ENCODE measurements at regions not wholly inside any gene's neighbourhood (a gene's known extent, or its start where the extent isn't known, plus 50 kb on each side); places are given as distances from the start of the nearest gene placed in this dataset.

GRCh38 chr6:23455754-23456153 is 670.3 kb upstream of the NRSN1 start:
- TF ChIP-seq MYC (CRISPR knock-in tag; IDR thresholded peaks at IDR 0.05; ENCODE audit: borderline replicate concordance) (no peak), ZNF556 (CRISPR knock-in tag; IDR thresholded peaks at IDR 0.05; ENCODE audit: borderline replicate concordance) (no peak), FOXO1 (CRISPR knock-in tag; IDR thresholded peaks at IDR 0.05) (no peak), ZBTB7A (CRISPR knock-in tag; IDR thresholded peaks at IDR 0.05) (no peak), ZNF644 (CRISPR knock-in tag; IDR thresholded peaks at IDR 0.05; ENCODE audit: low read depth) (no peak), ARNT2 (CRISPR knock-in tag; IDR thresholded peaks at IDR 0.05; ENCODE audit: low read depth) (no peak), EP300 (IDR thresholded peaks at IDR 0.05; ENCODE audit: low read depth in 2 of 2, low read length in 2 of 2) (no peak), EP300 (CRISPR knock-in tag; IDR thresholded peaks at IDR 0.05; ENCODE audit: borderline replicate concordance) (no peak), SP2 (CRISPR knock-in tag; IDR thresholded peaks at IDR 0.05) (no peak), ZNF460 (CRISPR knock-in tag; IDR thresholded peaks at IDR 0.05; ENCODE audit: borderline replicate concordance) (no peak), CTCF (CRISPR knock-in tag; IDR thresholded peaks at IDR 0.05) (no peak), ZNF580 (CRISPR knock-in tag; IDR thresholded peaks at IDR 0.05; ENCODE audit: borderline replicate concordance, low read depth) (no peak), POLR2G (IDR thresholded peaks at IDR 0.05; ENCODE audit: low read depth, low read length) (no peak)

All from HepG2 (cell line).